Body of pancreas (tissue), 4 donors: ENCODE measurements at regions not wholly inside any gene's neighbourhood (a gene's known extent, or its start where the extent isn't known, plus 50 kb on each side); places are given as distances from the start of the nearest gene placed in this dataset.

Source experiments
- CTCF ChIP-seq, 7 experiments: fragments of 450-650 bp in 4 of 7; fragments of 200-600 bp in 3 of 7; sonication (generic) in 3 of 7; IDR thresholded peaks; one replicate each; pipeline ENCODE4 v1.5.1; 2016 to 2019; ENCODE audit warnings: antibody characterized with exemption in 7 of 7
- POLR2A ChIP-seq, 3 donors: fragments of 450-650 bp; IDR thresholded peaks; one replicate each; pipeline ENCODE4 v1.6.1; 2016; ENCODE audit warnings: antibody characterized with exemption in 3 of 3, mild to moderate bottlenecking in 2 of 3

GRCh38 chr5:135145985-135146384 is 112.0 kb upstream of the PITX1 start:
- TF ChIP-seq CTCF (IDR thresholded peaks at IDR 0.05) (no peak), POLR2A (IDR thresholded peaks at IDR 0.05) (no peak)
